ENCODE measurements at regions not wholly inside any gene's neighbourhood (a gene's known extent, or its start where the extent isn't known, plus 50 kb on each side); places are given as distances from the start of the nearest gene placed in this dataset.

DNA sequence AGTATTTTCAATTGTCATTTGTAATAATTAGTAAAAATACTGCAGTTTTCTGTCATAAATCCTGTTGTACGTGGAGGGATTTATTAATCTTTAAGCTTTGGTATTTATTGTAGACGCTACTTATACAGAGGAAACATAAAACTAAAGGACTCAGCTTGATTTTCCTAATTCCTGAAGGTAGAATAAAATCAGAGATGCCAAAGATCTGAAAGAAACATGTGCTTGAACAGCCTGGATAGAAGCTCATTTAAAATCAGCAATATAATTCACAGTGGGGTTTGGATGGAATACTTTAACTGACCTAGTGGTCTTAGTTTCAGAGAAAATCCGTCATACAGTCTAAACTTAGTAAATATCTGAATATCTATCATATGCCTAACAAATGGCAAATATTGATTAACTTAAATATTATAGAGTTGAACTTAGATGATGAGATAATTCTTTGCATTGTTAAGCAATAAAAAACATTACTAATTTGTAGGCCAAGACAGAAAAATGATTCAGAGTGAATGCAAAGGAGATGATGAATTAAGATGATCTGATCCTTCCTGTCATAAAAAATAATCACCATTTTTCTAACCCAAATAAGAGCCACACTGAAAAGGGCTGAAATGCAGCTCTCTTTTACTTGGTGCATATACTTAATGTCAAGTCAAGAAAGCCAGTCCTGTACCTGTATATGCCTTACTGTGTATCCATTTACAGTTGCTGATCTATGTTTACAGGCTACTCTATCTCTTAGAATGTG is 397.1 kb upstream of the DCN start:
- DNase-seq (ENCODE audit: low read depth in 3 of 3), result no peak

DNA sequence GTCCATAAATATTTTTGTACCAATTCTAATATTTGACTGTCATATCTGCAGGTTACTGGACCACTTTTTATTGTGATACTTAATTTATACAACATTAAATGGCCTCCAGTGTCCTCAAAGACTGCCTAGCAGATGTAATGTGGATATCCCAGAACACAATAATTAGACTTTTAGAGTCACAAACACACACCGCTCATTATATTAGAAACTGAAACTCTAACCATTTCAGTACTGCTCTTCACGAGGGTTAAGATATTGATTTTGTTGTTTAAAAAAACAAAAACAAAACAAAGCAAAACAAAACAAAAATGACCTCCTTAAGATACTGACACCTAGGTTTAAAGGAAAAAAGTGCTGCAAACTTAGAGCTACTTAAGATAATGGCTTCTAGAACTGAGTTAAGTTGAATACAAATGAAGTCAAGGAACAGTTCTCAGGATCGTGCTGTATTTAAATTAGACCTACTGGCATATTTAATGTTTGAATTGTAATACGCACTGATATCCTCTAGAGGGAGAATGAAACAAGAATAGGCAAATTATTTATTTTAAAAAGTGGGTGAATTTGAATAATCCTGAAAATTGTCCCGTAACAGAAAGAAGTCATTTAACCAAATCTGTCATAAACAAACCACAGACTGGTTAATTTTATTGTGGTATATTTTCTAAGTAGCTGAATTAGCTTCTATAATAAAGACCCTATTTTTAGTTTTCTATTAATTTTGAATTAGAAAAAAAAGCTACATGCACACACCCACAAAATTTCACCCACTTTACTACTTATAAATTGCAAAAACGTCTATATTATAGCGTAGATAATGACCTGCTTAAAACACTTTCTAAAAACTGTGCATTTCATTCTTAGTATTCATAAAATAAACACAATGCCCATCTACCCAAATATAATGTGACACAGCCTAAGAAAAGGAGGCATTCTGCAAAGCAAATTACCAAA is 395.2 kb upstream of the DCN start:
- DNase-seq (ENCODE audit: low read depth in 3 of 3), result no peak

DNA sequence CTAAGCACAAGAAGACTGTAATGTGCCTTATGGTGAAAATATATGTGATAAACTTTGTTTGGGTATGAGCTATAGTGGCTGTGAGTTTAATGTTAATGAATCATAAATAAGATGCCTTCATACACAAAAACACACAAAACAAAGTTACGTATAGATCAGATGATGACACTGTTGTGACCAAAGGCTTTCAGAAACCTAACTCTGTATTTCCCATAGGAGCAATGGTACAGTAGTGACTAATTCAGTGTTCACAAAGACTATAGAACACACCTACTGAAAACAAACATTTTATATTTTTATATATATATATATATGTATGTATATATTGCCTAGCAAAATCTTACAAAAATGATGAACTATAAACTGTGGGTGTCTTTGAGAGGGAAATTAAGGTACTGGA is 393.8 kb upstream of the DCN start:
- DNase-seq (ENCODE audit: low read depth in 3 of 3), result no peak

DNA sequence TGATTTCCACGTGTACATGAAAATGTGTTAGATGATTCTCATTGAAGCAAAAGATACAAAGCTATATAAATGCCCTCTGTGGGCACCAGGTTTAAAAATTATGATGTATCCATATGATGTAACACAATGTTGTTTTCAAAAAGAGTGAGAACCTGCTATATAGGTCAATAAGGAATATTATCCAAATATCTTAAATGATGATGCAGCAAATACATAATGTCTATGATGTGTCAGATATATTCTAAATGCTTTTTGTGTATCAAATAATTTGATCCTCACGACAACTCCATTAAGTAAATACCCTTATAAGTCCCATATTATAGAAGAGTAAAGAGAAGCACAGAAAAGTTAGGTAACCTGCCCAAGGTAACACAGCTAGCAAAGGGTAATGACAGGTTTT is 393.0 kb upstream of the DCN start:
- no peak for DNase-seq (ENCODE audit: low read depth in 3 of 3)

DNA sequence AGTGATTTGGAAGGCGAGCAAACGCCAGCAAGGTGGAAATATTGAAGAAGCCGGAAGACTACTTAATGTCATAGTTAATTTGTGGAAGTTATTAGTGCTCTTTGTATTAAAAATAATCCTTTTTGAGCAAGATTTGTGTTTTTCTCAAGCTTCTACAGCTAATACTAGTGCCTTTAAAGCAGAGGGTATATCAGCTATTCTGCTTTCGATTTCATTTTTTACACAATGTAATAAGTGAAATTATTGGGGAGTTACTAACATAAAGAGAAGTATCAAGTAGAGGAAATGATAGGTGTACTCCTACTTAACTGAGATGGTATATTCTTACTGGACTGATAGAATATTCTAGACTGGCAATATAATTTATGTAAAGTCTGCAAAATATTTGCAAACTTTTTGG is 392.4 kb upstream of the DCN start:
- no peak for DNase-seq (ENCODE audit: low read depth in 3 of 3)

DNA sequence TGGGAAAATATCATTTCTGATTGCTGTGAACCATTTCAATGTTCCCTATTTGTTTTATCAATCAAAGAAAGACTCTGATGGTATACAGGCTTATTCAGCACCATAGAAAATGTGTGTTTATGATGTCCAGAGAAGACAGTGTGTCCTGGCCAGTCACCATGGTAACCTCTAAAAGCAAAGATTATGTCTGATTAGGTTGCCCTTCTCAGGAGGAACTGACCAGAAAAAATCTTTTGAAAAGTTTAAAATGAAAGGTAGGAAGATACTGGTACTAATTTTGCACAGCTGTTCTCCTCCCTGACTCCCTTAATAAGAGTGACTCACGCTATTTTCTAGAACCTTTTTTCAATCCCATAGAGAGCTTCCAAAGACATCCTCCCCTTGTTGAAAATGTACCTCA is 391.8 kb upstream of the DCN start:
- DNase-seq (ENCODE audit: low read depth in 3 of 3), result no peak

DNA sequence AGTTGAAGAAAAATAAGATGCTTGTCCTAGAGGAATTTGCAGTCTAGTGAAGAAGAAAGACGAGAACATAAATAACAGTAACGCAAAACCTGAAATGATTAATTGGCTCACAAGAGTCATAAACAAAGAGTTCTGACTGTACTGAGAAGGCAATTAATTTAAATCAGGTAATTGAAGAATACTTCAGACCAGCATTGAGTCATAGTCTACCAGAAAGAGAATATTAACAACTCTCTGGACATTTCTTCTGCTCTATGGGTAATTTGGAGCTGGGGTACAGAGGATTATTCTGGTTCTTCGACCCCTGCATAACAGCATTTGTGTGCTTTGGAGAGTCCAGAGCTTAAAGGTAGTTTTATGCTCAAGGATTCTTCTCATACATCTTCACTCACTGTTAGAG is 390.3 kb upstream of the DCN start:
- DNase-seq (ENCODE audit: low read depth in 3 of 3), result no peak

DNA sequence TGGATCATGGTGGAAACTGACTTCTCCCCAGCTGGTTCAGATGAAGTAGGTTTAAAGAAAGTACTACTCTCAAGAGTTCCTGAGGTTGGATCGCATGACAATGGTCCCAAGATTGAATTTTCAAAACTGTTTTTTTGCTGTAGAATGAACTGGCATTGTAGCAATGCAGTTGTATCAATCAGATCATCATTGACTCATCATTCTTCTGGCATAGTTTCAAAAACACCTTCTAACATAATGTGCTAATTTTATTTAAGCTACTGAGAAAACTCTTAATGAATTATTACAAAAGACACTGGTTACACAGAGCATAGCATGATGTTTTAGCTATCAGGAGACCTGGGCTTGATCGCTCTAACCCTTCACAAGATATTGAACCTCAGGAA is 384.5 kb upstream of the DCN start:
- DNase-seq (ENCODE audit: low read depth in 3 of 3), result no peak

DNA sequence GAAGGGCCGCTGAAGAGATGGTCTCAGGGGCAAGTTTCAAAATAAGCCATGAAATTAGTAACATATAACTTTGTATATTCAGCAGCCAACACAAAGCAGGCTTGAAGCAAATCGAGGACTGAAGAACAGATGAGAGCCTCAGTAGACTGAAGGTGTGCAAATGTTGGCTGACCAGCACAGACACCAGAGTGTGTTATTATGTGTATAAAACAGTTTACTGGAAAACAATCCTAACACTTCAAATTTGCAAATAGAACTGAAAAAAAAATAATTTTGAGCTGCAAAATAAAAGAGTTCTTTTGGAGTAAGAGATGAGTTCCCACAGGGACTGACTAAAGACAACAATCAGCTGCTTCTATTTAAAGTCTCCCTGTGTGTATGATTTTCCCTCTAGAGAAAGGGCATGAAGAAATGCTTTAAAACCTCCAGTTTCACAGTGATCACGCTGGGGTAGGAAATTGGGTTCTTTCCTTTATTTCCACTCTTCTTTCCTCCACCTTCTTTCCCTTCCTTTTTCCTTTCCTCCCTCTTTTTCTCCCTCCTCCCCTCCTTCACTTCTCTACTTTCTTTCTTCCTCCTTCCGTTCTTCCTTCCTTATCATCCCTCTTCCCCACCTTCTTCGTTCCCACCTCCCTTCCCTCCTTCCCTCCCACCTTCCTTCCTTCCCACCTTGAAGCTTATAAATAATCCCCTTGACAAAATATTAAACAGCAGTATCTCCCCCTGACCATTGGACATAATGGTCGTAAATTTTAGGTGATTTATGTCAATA is 383.9 kb upstream of the DCN start:
- DNase-seq (ENCODE audit: low read depth in 3 of 3), result no peak

DNA sequence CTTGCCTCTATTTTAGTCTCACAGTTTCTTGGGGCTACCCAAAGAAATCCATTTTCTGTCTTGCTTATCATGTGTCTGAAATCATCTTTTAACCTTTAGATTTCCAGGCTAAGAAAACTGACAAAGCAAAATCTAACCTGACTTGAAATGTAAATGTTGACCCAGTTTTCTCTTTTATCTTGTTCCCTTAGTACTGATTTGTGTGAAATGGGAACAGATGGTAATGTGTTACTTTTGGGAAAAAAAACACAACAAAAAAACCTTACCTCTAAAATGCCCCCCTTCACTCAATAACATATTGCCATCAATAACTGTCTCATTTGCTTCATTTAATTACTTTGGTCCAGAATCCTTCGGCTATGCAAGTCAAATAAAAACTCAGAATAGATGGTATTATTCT is 383.2 kb upstream of the DCN start:
- no peak for DNase-seq (ENCODE audit: low read depth in 3 of 3)

DNA sequence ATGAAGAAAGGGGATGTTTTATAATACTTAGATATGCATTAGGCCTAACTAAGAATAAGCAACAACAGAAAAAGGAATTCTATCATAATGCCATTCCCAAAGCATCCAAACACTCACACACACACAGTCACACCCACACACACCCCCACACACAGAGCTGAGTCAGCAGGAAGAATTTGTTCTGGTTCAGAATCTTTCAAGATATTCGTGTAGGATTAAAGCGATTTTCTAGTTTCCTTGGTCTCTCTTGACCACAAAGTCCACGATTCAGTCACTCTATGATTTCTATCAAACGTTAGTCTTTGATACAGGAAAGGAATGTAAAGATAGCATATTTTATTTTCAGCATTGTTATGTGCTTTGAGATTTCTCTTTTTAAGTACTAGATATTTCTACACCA is 382.6 kb upstream of the DCN start:
- peak in 2 of 3 donors; percentile 8 to 17 for DNase-seq (ENCODE audit: low read depth in 3 of 3)

DNA sequence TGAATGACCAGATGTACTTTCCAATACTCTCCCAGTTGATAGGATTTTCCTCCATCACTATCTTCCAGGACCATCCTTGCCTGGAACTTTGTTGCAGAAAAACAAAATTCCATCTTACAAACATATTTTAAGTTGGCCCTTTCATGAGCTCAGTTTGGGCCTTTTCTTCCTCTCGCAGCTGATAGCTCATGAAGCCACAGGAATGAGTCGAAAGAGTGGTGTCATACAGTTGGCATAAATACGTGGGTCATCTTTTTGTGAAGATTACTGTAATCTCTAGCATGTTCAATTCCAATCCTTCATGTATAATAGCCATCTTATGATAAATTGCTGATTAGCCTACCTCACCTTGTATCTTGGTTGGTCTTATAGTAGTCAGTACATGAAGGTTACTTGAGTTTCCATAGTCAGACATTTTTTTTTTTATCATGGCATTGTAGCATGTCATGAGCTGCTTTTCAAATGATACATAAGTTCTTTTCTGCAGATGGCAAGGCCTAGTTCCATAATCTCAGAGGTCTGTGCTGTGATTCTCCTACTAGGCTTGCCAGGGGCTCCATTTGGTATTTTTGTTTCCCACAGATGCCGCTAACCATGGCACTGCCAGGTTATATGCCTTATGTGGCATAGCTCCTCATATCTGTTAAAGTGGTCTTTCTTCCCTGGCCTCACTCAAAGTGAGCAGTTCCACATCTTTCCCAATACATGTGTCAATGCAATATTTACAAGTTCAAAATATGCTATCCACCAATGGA is 380.6 kb upstream of the DCN start:
- DNase-seq (ENCODE audit: low read depth in 3 of 3), result no peak

DNA sequence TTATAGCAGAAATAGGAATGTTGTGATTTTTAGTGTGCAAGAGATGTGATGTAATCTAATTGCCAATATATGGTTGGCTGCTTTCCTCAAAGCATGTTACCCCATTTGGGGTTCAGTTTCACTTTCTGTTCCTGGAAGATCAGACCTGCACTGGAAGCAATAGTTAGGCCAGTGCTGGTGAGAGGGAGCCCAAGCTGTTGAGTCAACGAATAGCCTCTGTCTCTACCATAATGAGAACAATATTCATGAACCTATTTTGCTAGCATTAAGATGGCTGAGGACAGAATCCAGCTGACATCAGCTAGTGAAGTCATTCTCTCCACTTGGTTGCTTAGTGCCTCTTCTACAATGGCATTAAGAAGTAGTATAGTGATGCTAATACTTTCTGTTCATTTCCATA is 379.9 kb upstream of the DCN start:
- no peak for DNase-seq (ENCODE audit: low read depth in 3 of 3)

DNA sequence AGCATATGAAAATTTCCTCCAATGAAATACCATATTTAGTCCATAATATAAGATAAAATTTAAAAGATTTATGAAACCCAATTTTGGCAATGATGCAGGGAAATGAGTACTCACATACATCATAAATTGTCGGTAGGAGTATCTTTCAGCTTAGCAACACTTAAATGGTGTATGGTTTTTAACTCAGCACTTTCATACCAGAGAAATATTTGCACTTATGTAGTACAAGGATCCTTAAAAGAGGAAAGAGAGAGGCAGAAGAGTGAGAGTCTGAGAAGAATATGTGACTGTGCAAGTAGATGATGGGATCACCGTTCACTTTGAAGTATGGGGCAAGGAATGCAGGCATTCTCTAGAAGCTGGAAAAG is 379.3 kb upstream of the DCN start:
- DNase-seq (ENCODE audit: low read depth in 3 of 3), result no peak

DNA sequence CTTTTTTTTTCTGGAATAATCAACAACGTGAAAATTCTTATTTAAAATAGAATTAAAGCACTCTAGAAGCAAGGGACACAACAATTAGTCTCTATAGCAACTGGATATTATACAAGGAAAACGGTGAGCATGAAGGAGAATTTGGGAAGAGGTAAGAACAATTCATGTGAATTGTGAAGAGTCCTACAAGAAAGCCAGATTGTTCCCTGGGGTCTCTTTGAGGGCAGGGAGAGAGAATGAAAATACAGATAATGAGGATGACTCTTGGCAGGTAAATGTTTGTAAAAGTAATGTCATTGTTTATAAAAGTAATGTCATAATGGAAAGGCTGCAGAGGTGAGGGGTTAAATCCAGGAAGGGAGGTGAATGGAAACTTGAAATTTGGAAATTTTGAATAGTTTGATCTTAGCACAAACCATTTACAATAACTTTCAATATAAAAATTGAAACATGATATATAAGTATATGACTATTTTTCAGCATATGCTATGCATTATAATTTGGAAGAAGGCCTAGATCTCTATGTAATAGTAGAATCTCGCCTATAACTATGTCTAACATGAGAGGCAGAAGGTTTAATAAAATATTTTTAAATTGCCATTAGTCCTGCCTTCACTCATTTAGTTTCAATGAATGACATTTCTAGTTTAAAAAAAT is 378.8 kb upstream of the DCN start:
- DNase-seq (ENCODE audit: low read depth in 3 of 3), result no peak

DNA sequence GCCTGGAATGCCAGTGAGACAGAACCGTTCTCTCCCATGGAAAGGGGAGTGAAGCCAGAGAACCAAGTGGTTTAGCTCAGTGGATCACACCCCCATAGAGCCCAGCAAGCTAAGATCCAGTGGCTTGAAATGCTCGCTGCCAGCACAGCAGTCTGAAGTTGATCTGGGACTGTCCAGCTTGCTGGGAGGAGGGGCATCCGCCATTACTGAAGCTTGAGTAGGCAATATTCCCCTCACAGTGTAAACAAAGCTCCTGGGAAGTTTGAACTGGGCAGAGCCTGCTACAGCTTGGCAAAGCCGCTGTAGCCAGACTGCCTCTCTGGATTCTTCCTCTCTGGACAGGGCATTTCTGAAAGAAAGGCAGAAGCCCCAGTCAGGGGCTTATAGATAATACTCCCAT is 374.3 kb upstream of the DCN start:
- no peak for DNase-seq (ENCODE audit: low read depth in 3 of 3)

DNA sequence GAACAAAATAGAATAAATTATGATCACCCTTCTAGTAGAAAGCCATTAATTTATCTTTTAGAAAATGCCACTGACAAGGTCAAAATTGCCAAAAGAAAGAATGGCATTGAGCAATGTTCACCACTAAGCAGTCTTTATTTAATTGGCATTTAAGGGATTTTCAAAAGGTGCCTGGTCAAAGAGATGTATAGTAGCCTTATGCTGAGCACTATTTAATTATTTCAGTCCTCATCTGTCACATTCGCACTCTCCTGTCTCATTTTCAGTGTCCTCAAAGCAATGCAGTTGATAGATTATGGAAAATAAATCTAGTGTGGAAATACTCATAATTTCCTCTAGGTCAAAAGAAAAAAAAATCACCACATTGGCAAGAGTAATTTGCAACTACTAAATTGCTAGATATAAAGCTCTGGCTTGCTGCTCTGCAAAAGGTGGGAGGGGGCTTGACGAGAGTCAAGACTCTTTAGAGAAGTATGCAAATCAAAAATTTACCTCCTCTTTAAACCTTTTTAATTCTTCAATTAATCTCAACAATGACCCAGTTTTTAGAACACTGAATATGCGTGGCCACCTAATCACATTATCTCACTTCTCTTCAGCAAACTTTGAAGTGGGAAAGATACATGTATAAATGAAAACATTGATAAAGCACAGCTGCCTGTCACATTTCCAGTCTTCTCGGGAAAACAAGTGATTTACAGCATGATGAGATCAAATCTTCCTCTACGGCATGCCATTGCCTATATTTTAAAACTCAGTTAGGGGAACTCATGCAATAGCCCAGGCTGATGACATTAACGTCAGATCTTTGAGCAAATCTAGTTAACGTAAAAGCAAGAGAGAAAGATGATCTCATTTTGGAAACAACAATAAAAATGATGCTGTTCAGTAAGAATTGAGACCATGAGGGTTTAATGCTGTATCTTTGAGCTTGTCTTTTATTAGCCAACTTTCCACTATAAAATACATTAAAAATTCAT is 373.1 kb upstream of the DCN start:
- no peak for DNase-seq (ENCODE audit: low read depth in 3 of 3)

DNA sequence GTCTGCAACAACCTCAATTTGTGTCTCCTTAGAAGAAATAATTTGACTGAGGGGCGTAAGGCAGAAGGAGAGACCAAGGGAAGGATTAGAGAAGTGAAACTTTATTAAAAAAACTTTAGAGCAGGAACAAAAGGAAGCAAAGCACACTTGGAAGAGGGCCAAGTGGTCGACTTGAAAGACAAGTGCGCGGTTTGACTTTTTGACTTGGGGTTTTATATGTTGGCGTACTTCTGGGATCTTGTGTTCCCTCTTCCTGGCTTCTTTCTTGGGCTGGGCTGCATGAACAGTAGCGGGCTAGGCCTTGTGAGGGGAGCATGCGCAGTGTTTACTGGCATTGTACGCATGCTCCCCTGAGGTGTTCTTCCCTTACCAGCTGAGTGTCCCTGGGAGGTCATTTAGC is 369.3 kb upstream of the DCN start:
- no peak for DNase-seq (ENCODE audit: low read depth in 3 of 3)

DNA sequence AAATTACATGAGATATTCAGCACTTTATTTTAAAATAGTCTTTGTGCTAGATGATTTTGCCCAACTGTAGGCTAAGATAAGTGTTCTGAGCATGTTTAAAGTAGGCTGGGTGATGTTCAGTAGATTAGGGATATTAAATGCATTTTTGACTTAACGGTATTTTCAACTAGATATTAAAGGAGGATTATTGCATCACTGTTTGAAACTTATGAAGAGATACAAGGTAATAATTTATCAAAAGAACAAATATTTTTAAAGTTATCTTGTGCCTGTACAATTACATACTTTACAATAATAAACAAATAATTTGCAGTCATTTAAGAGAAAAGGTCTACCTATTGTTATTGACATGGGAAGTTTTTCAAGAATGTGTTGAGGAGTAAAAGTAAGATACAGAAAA is 368.6 kb upstream of the DCN start:
- DNase-seq (ENCODE audit: low read depth in 3 of 3), result no peak

DNA sequence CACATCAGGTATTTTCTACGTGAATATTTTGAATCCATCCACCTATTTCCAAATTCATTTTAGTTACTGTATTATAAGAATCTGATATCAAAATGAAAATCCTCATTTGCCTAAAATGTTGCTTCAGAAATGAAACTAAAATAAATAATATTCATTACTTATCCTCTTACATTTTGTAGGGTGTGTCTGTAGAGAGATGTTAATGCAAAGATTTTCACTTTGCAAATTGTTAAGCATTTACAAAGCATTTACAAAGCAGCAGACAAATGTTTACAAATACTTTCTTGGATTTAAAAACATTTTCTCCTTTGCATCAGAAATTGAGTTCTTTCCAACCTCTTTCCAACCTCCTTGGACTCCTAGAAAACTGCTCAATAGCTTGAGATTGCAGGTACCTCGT is 360.0 kb upstream of the DCN start:
- DNase-seq (ENCODE audit: low read depth in 3 of 3), result no peak
